GM19438 (cell line): ENCODE measurements at regions not wholly inside any gene's neighbourhood (a gene's known extent, or its start where the extent isn't known, plus 50 kb on each side); places are given as distances from the start of the nearest gene placed in this dataset.
"Not testable (repeated sequence)": the region's sequence is repeated elsewhere in the genome, so short reads cannot be mapped to it uniquely, and the experiment has no call there.

Experiments used
- ATAC-seq: cut with Tn5 transposase; IDR thresholded peaks from one replicate; pipeline ENCODE4 v1.9.1; 2021; ENCODE audit warnings: low read depth; ENCODE audit not compliant: unreplicated experiment

GRCh38 chr2:150120326-150120955 lies 367.0 kb downstream of the RND3 start:
- ATAC-seq: no peak

- ATAC-seq: no peak
These were observed 367.6 kb downstream of the RND3 start for GRCh38 chr2:150119819-150120218.

GRCh38 chr2:150114089-150114488 lies 373.4 kb downstream of the RND3 start:
- ATAC-seq: not testable (repeated sequence)

- ATAC-seq: no peak
These were observed 376.9 kb downstream of the RND3 start for GRCh38 chr2:150110548-150110947.

GRCh38 chr2:150109912-150110311 lies 377.6 kb downstream of the RND3 start:
- ATAC-seq: no peak

- no peak for ATAC-seq
These were observed 378.4 kb downstream of the RND3 start for GRCh38 chr2:150109028-150109427.

GRCh38 chr2:150107816-150108215 lies 379.7 kb downstream of the RND3 start:
- no peak for ATAC-seq

- ATAC-seq: no peak
These were observed 380.3 kb downstream of the RND3 start for GRCh38 chr2:150107170-150107569.

- ATAC-seq: no peak
These were observed 385.5 kb downstream of the RND3 start for GRCh38 chr2:150101947-150102346.

GRCh38 chr2:150100834-150101233 lies 386.6 kb downstream of the RND3 start:
- no peak for ATAC-seq

- no peak for ATAC-seq
These were observed 387.1 kb downstream of the RND3 start for GRCh38 chr2:150100336-150100735.

GRCh38 chr2:150099805-150100204 lies 387.7 kb downstream of the RND3 start:
- no peak for ATAC-seq

GRCh38 chr2:150097901-150098531 lies 389.5 kb downstream of the RND3 start:
- no peak for ATAC-seq

- ATAC-seq: no peak
These were observed 390.1 kb downstream of the RND3 start for GRCh38 chr2:150097402-150097801.

GRCh38 chr2:150095361-150096095 lies 391.9 kb downstream of the RND3 start:
- no peak for ATAC-seq

GRCh38 chr2:150091846-150092245 lies 395.6 kb downstream of the RND3 start:
- no peak for ATAC-seq

GRCh38 chr2:150090031-150090430 lies 397.4 kb downstream of the RND3 start:
- no peak for ATAC-seq

- no peak for ATAC-seq
These were observed 398.9 kb downstream of the RND3 start for GRCh38 chr2:150088538-150088937.

GRCh38 chr2:150085478-150085877 lies 402.0 kb downstream of the RND3 start:
- no peak for ATAC-seq

- no peak for ATAC-seq
These were observed 405.5 kb downstream of the RND3 start for GRCh38 chr2:150081775-150082481.

- ATAC-seq: no peak
These were observed 411.2 kb downstream of the RND3 start for GRCh38 chr2:150076281-150076680.
